Vagina (tissue), 2 donors: ENCODE measurements at regions not wholly inside any gene's neighbourhood (a gene's known extent, or its start where the extent isn't known, plus 50 kb on each side); places are given as distances from the start of the nearest gene placed in this dataset.

ENCODE experiments used
- CTCF ChIP-seq, 3 experiments: fragments of 450-650 bp in 2 of 3; fragments of 200-600 bp in 1 of 3; sonication (generic) in 1 of 3; IDR thresholded peaks; one replicate each; pipeline ENCODE4 v1.5.1; 2017 to 2019; ENCODE audit warnings: antibody characterized with exemption in 3 of 3, mild to moderate bottlenecking in 2 of 3, moderate library complexity in 2 of 3
- POLR2A ChIP-seq, 2 donors: fragments of 450-650 bp; IDR thresholded peaks; one replicate each; pipeline ENCODE4 v1.6.1; 2017; ENCODE audit warnings: antibody characterized with exemption in 2 of 2, mild to moderate bottlenecking in 2 of 2, moderate library complexity in 2 of 2
- POLR2AphosphoS5 ChIP-seq, 2 donors: sonication (generic); formaldehyde crosslinking; IDR thresholded peaks; one replicate each; pipeline ENCODE4 v1.9.0; 2017; ENCODE audit warnings: antibody characterized with exemption in 2 of 2, mild to moderate bottlenecking in 2 of 2, low read depth in 1 of 2; ENCODE audit not compliant: insufficient read depth in 1 of 2

GRCh38 chr2:147464737-147465357 is 380.0 kb upstream of the ACVR2A start:
- TF ChIP-seq POLR2A (IDR thresholded peaks at IDR 0.05) (no peak), CTCF (IDR thresholded peaks at IDR 0.05) (no peak), POLR2AphosphoS5 (IDR thresholded peaks at IDR 0.05; ENCODE audit: insufficient read depth in 1 of 2, low read depth in 1 of 2) (no peak)
